Rectal smooth muscle tissue (tissue), 1 donor: ENCODE measurements at regions not wholly inside any gene's neighbourhood (a gene's known extent, or its start where the extent isn't known, plus 50 kb on each side); places are given as distances from the start of the nearest gene placed in this dataset.
"Not testable (repeated sequence)": the region's sequence is repeated elsewhere in the genome, so short reads cannot be mapped to it uniquely, and the experiment has no call there.

Experiments used
- H3K27ac ChIP-seq: one replicate; pipeline ENCODE4 v1.7.0; 2013; ENCODE audit warnings: low read depth, low read length, inconsistent platforms
- H3K27me3 ChIP-seq: one replicate; pipeline ENCODE4 v1.7.0; 2013; ENCODE audit warnings: low read length; ENCODE audit not compliant: control insufficient read depth, insufficient read depth
- H3K36me3 ChIP-seq: one replicate; pipeline ENCODE4 v1.7.0; 2013; ENCODE audit warnings: low read length; ENCODE audit not compliant: control insufficient read depth, insufficient read depth
- H3K4me1 ChIP-seq: one replicate; pipeline ENCODE4 v1.7.0; 2013; ENCODE audit warnings: low read length; ENCODE audit not compliant: control insufficient read depth, insufficient read depth
- H3K4me3 ChIP-seq: one replicate; pipeline ENCODE4 v1.7.0; 2013; ENCODE audit warnings: low read length
- H3K9ac ChIP-seq: one replicate; pipeline ENCODE4 v1.7.0; 2013; ENCODE audit warnings: low read length

GRCh38 chr6:115219645-115220044, 841.0 kb downstream of the FRK start:
- Histone ChIP-seq H3K27ac (no peak overlapping the region), H3K4me1 (no peaks in the 10 kb centered on the region), H3K36me3 (no peaks in the 10 kb centered on the region), H3K27me3 (no peaks in the 10 kb centered on the region), H3K4me3 (no peak overlapping the region), H3K9ac (no peak overlapping the region)

DNA sequence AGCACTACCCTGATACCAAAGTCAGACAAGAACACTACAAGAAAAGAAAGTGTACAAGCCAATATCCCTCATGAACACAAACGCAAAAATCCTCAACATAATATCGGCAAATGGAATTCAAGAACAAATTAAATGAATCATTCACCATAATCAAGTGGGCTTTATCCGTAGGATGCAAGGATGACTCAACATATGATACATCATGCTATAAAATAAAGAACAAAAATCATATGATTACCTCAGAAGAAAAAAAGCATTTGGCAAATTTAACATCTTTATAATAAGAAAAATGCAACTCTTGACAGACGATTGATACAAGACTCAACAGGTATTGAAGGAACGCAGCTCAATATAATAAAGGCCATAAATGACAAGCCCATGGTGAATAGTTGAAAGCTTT, 843.9 kb downstream of the FRK start:
- Histone ChIP-seq H3K27me3 (no peaks in the 10 kb centered on the region), H3K4me3 (no peak overlapping the region), H3K27ac (no peak overlapping the region), H3K4me1 (no peaks in the 10 kb centered on the region), H3K9ac (no peak overlapping the region), H3K36me3 (no peaks in the 10 kb centered on the region)

- no peaks in the 10 kb centered on the region for H3K4me1 ChIP-seq
- H3K27ac ChIP-seq: no peak overlapping the region
- no peaks in the 10 kb centered on the region for H3K27me3 ChIP-seq
- no peak overlapping the region for H3K4me3 ChIP-seq
- H3K9ac ChIP-seq: no peak overlapping the region
- no peaks in the 10 kb centered on the region for H3K36me3 ChIP-seq
Observed at GRCh38 chr6:115214283-115214682, 846.4 kb downstream of the FRK start.

DNA sequence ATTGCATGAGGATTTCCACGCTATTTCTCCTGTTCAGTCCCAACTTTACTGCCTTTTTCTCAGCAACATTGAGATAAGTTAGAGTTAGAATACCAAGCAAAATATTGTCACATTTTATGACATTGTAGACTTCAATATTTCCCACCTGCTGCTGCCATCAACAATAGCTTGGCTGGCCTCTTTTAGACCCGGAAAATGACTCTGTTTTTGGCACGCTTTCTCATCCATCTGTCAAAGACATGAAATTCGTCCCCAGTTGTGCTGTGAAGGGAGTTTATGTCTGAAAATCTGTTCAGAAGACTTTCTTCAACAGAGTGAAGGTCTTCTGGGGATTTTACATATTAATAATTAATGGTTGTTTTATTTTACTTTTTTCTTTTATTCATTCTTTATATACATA, 857.3 kb downstream of the FRK start:
- no peak overlapping the region for H3K27ac ChIP-seq
- no peak overlapping the region for H3K9ac ChIP-seq
- no peaks in the 10 kb centered on the region for H3K4me1 ChIP-seq

DNA sequence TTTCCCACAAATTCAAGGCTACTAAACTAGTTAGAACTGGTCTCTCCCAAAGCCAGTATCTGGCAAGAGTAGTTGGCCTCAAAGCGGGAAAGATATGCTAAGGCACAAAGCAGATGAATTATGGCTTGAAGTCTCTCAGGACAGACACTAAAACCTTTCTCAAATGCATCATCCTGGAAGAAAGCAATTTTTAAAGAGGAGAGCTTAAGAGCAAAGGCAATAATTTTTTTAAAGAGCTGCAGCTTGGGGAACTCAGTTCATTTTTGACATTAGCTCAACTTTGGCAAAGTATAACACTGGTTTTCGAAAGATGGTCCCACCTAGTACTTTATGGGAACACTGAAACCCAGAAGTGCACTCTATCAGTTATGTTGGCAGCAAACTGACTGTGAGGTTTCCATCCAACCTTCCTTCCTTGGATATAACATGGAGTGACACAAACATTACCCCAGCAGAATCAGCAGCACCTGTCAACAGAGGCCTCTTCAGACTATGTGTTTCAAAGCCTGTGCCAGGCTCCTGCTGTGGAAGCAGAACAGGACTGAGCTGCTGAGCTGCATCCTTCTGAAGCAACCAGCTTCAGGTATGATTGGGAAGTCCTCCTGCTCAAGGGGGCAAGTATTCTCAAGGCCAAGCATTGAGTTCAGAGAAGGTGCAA, 852.3 kb upstream of the HS3ST5 start:
- Histone ChIP-seq H3K27me3 (no peaks in the 10 kb centered on the region), H3K9ac (no peak overlapping the region), H3K27ac (no peak overlapping the region), H3K4me1 (no peaks in the 10 kb centered on the region), H3K4me3 (no peak overlapping the region), H3K36me3 (no peaks in the 10 kb centered on the region)

More for the DNA sequence above, 857.3 kb downstream of the FRK start:
- Histone ChIP-seq H3K4me3 (no peak overlapping the region), H3K27me3 (no peaks in the 10 kb centered on the region), H3K36me3 (no peaks in the 10 kb centered on the region)

- Histone ChIP-seq H3K4me1 (no peaks in the 10 kb centered on the region), H3K4me3 (no peak overlapping the region), H3K27ac (no peak overlapping the region), H3K9ac (no peak overlapping the region), H3K27me3 (no peaks in the 10 kb centered on the region), H3K36me3 (no peaks in the 10 kb centered on the region)
Observed at GRCh38 chr6:115191989-115192388, 849.2 kb upstream of the HS3ST5 start.

DNA sequence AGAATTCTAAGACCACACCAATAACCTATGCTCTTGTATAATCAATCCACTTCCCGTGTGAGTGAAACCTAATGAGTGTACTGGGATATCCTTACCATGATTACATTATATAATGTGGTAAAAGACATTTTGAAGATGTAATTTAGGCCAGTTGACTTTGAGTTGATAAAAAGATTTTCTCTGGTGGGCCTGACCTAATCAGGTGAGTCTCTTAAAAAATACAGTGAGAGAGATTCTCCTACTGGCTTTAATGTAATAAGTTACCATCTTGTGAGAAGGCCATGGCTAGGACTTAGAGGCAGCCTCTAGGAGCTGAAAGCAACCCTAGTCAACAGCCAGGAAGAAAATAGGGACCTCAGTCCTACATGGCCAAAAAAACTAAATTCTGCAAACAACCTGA, 847.7 kb upstream of the HS3ST5 start:
- Histone ChIP-seq H3K27ac (no peak overlapping the region), H3K27me3 (no peaks in the 10 kb centered on the region), H3K4me1 (no peaks in the 10 kb centered on the region), H3K9ac (no peak overlapping the region), H3K36me3 (no peaks in the 10 kb centered on the region), H3K4me3 (no peak overlapping the region)

GRCh38 chr6:115175456-115175855, 832.6 kb upstream of the HS3ST5 start:
- H3K36me3 ChIP-seq, H3K27me3 ChIP-seq, H3K4me3 ChIP-seq, H3K4me1 ChIP-seq, H3K9ac ChIP-seq, H3K27ac ChIP-seq: not testable (repeated sequence)

- H3K9ac ChIP-seq, H3K36me3 ChIP-seq, H3K27me3 ChIP-seq, H3K4me3 ChIP-seq, H3K27ac ChIP-seq, H3K4me1 ChIP-seq: not testable (repeated sequence)
Observed at GRCh38 chr6:115165912-115166311, 823.1 kb upstream of the HS3ST5 start.

DNA sequence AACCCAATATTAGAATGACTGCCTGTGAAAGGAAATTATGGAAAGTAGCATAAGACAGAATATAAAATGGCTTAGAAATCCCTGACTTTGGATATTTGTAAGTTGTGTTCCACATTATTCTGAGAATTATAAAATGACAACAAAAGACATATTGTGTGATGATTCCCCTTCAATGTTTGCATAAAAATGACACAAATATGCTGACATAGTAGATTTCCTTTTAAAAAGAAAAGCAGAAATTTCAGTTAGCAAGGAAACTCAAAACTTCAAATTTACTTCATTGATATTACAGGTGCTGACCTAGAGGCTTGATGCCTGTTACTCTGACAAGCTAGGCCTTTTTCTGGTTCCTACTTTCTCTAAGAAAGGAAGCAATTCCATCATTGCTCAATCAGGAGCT, 816.9 kb upstream of the HS3ST5 start:
- H3K27ac ChIP-seq: no peak overlapping the region
- H3K4me3 ChIP-seq: no peak overlapping the region
- no peaks in the 10 kb centered on the region for H3K27me3 ChIP-seq
- no peaks in the 10 kb centered on the region for H3K4me1 ChIP-seq
- no peaks in the 10 kb centered on the region for H3K36me3 ChIP-seq
- H3K9ac ChIP-seq: no peak overlapping the region

DNA sequence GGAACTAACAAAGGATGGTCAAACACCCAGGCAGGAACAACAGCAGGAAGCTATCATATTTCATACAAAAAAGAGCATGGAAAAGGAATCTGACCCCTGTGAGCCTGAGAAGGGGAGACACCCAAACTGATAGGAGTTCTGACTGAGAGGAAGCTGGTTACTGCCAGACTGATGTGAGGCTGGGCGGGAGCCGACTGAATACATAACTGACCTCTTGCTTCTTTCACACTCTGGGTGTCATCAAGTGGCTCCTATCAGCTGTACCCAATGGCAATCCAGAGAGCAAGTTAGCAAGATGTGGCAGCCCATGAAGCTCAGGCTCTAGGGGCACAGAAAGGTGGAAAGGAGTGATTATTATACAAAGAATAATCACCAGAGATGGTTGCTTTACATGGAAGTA, 795.1 kb upstream of the HS3ST5 start:
- Histone ChIP-seq H3K27ac (no peak overlapping the region), H3K4me3 (no peak overlapping the region), H3K36me3 (no peaks in the 10 kb centered on the region), H3K9ac (no peak overlapping the region), H3K4me1 (no peaks in the 10 kb centered on the region), H3K27me3 (no peaks in the 10 kb centered on the region)

DNA sequence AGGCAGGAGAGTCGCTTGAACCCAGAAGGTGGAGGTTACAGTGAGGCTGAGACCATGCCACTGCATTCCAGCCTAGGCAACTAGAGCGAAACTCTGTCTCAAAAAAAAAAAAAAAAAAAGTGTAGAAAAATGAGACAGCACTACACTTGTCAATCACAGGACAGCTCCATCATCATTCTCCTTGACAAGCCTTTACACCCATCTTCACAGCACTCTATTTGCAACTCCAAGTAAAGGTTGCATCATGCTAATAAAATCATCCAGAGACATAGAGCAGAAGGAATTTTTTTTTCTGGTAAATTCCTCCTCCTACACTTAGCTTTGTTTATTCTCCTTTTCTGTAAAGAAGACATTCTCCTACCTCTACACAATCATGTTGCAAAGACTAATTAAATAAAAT, 791.0 kb upstream of the HS3ST5 start:
- H3K36me3 ChIP-seq: no peaks in the 10 kb centered on the region
- no peak overlapping the region for H3K9ac ChIP-seq
- H3K27me3 ChIP-seq: no peaks in the 10 kb centered on the region
- H3K4me3 ChIP-seq: no peak overlapping the region
- no peak overlapping the region for H3K27ac ChIP-seq
- H3K4me1 ChIP-seq: no peaks in the 10 kb centered on the region

DNA sequence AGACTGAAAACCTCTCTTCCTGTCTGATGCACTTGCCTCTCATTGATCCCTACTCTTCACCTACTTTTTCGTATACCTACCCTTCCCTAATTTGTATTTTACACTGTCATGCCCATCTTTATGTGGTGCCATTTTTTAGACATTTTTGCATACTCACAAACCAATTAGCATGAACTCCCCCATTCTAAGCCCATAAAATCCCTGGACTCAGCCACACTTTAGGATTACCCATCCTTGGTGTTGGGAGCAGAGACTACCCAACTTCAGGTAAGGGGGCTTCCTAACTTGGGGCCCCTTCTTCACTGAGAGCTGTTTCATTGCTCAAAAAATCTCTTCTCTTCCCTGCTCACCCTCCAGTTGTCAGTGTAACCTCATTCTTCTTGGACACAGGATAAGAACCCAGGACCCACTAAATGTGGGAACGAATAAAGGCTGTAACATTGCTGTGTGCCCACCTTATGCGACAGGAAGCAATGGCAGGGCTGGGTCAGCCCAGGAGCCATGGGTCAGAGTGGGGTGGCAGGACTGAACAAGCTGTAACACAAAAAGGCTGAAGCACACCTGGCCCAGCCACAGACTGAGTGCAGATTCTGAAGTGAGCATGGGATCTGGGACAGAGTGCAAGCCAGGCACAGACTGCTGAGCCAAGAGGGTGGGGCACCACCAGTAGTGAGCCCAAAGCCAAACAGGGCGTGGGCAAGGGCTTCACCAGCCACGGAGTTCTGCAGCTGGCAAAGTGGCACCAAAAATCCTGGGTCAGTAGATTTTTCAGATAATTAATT, 789.1 kb upstream of the HS3ST5 start:
- Histone ChIP-seq H3K36me3 (no peaks in the 10 kb centered on the region), H3K4me3 (no peak overlapping the region), H3K9ac (no peak overlapping the region), H3K27me3 (no peaks in the 10 kb centered on the region), H3K27ac (no peak overlapping the region), H3K4me1 (no peaks in the 10 kb centered on the region)
